ENCODE measurements at regions not wholly inside any gene's neighbourhood (a gene's known extent, or its start where the extent isn't known, plus 50 kb on each side); places are given as distances from the start of the nearest gene placed in this dataset.

DNA sequence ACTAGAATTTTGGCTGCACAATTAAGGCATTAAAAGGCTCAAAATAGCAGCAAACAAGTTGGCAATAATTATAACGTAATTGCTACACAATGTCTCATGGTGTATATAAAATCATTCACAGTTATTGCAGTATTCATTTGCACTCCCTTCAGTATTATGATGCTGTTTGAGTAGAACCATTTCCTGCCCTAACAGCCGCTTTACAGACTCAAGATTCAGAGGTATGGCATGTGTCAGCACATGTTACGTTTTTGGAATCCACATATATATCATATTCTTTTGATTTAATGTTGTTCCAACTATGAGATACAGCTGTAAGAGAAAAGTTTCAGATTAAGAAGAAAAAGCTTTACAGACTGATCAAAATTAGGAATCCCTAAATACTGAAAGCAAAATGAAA lies 56.3 kb upstream of the NCKAP5 start:
- no peaks in the 10 kb centered on the region for H3K27me3 ChIP-seq (ENCODE audit: control insufficient read depth, insufficient read depth, low read length)
- no peaks in the 10 kb centered on the region for H3K36me3 ChIP-seq (ENCODE audit: control insufficient read depth, insufficient read depth, low read length)
- no peak for DNase-seq (ENCODE audit: low read depth)
- TF ChIP-seq, protein P1, sequence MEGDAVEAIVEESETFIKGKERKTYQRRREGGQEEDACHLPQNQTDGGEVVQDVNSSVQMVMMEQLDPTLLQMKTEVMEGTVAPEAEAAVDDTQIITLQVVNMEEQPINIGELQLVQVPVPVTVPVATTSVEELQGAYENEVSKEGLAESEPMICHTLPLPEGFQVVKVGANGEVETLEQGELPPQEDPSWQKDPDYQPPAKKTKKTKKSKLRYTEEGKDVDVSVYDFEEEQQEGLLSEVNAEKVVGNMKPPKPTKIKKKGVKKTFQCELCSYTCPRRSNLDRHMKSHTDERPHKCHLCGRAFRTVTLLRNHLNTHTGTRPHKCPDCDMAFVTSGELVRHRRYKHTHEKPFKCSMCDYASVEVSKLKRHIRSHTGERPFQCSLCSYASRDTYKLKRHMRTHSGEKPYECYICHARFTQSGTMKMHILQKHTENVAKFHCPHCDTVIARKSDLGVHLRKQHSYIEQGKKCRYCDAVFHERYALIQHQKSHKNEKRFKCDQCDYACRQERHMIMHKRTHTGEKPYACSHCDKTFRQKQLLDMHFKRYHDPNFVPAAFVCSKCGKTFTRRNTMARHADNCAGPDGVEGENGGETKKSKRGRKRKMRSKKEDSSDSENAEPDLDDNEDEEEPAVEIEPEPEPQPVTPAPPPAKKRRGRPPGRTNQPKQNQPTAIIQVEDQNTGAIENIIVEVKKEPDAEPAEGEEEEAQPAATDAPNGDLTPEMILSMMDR (IDR thresholded peaks at IDR 0.05; ENCODE audit: insufficient read depth, low read length, poor library complexity, severe bottlenecking), result no peak
- H3K4me3 ChIP-seq (ENCODE audit: low read depth, low read length), result no peak overlapping the region

GRCh38 chr2:133627741-133628140 lies 59.5 kb upstream of the NCKAP5 start:
- TF ChIP-seq, protein P1 (IDR thresholded peaks at IDR 0.05; ENCODE audit: insufficient read depth, low read length, poor library complexity, severe bottlenecking), result no peak
- H3K36me3 ChIP-seq (ENCODE audit: control insufficient read depth, insufficient read depth, low read length), result no peaks in the 10 kb centered on the region
- DNase-seq (ENCODE audit: low read depth), result no peak
- H3K27me3 ChIP-seq (ENCODE audit: control insufficient read depth, insufficient read depth, low read length), result no peaks in the 10 kb centered on the region
- H3K4me3 ChIP-seq (ENCODE audit: low read depth, low read length), result no peak overlapping the region

DNA sequence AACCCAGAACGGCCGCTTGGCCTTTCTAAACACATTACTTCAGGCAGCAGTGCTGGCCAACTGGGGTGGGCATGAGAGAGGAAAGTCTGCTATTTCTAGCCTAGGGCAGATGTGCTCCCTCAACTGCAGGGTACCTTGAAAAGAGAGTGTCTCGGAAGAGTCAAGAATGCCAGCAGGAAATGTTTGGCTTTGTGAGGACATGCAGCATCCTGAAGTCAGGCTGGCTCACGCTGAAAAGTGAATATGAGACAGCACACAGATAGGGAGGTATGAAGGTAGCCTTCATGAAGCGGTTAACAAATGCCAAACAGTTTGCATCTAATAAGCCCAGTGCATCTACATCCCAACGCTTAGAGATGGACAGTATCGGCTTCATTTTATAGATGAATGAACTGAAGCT lies 65.0 kb upstream of the NCKAP5 start:
- TF ChIP-seq, protein P1 (IDR thresholded peaks at IDR 0.05; ENCODE audit: insufficient read depth, low read length, poor library complexity, severe bottlenecking), result no peak
- no peak for DNase-seq (ENCODE audit: low read depth)
- no peaks in the 10 kb centered on the region for H3K27me3 ChIP-seq (ENCODE audit: control insufficient read depth, insufficient read depth, low read length)
- H3K36me3 ChIP-seq (ENCODE audit: control insufficient read depth, insufficient read depth, low read length), result no peaks in the 10 kb centered on the region
- H3K4me3 ChIP-seq (ENCODE audit: low read depth, low read length), result no peak overlapping the region

DNA sequence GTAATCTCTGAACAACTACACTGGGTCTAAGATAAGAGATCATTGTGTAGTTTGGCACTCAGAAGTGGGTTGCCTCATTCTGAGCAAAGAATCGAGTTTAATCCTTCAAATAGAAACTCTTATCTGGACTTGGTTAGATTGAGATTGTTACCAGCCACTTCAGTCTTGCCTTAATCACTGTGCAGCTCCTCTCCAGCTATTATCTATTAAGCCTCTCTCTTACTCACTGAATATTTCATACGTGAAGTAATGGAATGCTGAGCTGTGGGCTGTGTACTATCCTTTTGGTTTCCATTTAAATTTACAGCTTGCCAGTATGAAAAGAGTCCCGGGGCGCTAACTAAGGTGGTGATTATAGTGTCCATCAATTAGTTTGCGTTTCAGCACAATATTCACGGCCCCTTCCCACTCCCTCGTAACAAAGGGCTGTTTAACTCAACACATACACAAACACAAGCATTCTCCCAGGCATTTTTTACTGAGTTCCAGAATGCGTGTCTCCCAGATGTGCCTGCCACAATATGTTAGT lies 65.7 kb upstream of the NCKAP5 start:
- TF ChIP-seq, protein P1 (IDR thresholded peaks at IDR 0.05; ENCODE audit: insufficient read depth, low read length, poor library complexity, severe bottlenecking), result no peak
- no peaks in the 10 kb centered on the region for H3K27me3 ChIP-seq (ENCODE audit: control insufficient read depth, insufficient read depth, low read length)
- no peak for DNase-seq (ENCODE audit: low read depth)
- H3K36me3 ChIP-seq (ENCODE audit: control insufficient read depth, insufficient read depth, low read length), result no peaks in the 10 kb centered on the region
- no peak overlapping the region for H3K4me3 ChIP-seq (ENCODE audit: low read depth, low read length)

DNA sequence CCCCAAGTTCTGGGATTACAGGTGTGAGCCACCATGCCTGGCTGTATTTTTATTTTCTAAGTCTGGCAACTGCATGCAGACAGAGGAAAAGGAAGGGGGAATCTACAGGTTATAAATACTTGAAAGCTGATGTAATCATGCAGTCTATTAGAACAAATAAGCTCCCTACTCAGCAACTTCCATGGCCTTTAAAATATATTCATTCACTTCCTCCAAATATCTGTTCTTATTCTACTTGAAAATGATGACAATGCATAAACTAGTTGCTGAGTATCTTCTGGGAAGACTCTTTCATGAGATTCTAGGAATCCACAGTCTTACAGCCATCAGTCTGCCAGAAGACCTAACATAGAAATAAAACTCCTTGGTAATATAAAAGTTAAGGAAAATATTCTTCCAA lies 66.9 kb upstream of the NCKAP5 start:
- DNase-seq (ENCODE audit: low read depth), result no peak
- Histone ChIP-seq H3K4me3 (ENCODE audit: low read depth, low read length) (no peak overlapping the region), H3K27me3 (ENCODE audit: control insufficient read depth, insufficient read depth, low read length) (no peaks in the 10 kb centered on the region), H3K36me3 (ENCODE audit: control insufficient read depth, insufficient read depth, low read length) (no peaks in the 10 kb centered on the region)
- TF ChIP-seq, protein P1 (IDR thresholded peaks at IDR 0.05; ENCODE audit: insufficient read depth, low read length, poor library complexity, severe bottlenecking), result no peak

- H3K36me3 ChIP-seq (ENCODE audit: control insufficient read depth, insufficient read depth, low read length), result no peaks in the 10 kb centered on the region
- TF ChIP-seq, protein P1 (IDR thresholded peaks at IDR 0.05; ENCODE audit: insufficient read depth, low read length, poor library complexity, severe bottlenecking), result no peak
- H3K27me3 ChIP-seq (ENCODE audit: control insufficient read depth, insufficient read depth, low read length), result no peaks in the 10 kb centered on the region
- no peak overlapping the region for H3K4me3 ChIP-seq (ENCODE audit: low read depth, low read length)
- no peak for DNase-seq (ENCODE audit: low read depth)
Observed at GRCh38 chr2:133636287-133636686, 68.0 kb upstream of the NCKAP5 start.

Measured in kidney epithelial cell (primary cell).